Stimulated activated naive CD8-positive, alpha-beta T cell treated with anti-CD3 and anti-CD28 coated beads, Interleukin-15, amount 100 ng/mL, for 72 hours (primary cell): ENCODE measurements at regions not wholly inside any gene's neighbourhood (a gene's known extent, or its start where the extent isn't known, plus 50 kb on each side); places are given as distances from the start of the nearest gene placed in this dataset.
"Not testable (repeated sequence)": the region's sequence is repeated elsewhere in the genome, so short reads cannot be mapped to it uniquely, and the experiment has no call there.

Experiments
- ATAC-seq: fragments of 150-1000 bp; cut with Tn5 transposase; 2 replicates; pipeline ENCODE4 v1.10.0; 2021; ENCODE audit warnings: mild to moderate bottlenecking, moderate library complexity
- DNase-seq, 2 donors: peaks; one replicate each; pipeline ENCODE4 v3.0.0; 2021 to 2022
- H3K27ac Mint-ChIP-seq, 2 donors: one replicate each; pipeline ENCODE4 v1.8.0; 2022; ENCODE audit warnings: mild to moderate bottlenecking in 2 of 2, mixed read lengths in 2 of 2, moderate library complexity in 2 of 2
- H3K27me3 Mint-ChIP-seq: one replicate; pipeline ENCODE4 v1.8.0; 2022; ENCODE audit warnings: mixed read lengths
- H3K4me1 Mint-ChIP-seq: one replicate; pipeline ENCODE4 v1.8.0; 2022; ENCODE audit warnings: mild to moderate bottlenecking, mixed read lengths
- H3K4me3 Mint-ChIP-seq, 2 donors: one replicate each; pipeline ENCODE4 v1.8.0; 2022; ENCODE audit warnings: mild to moderate bottlenecking in 2 of 2, mixed read lengths in 2 of 2, moderate library complexity in 1 of 2
- H3K9me3 Mint-ChIP-seq, 2 donors: one replicate each; pipeline ENCODE4 v1.8.0; 2022; ENCODE audit warnings: mixed read lengths in 2 of 2

DNA sequence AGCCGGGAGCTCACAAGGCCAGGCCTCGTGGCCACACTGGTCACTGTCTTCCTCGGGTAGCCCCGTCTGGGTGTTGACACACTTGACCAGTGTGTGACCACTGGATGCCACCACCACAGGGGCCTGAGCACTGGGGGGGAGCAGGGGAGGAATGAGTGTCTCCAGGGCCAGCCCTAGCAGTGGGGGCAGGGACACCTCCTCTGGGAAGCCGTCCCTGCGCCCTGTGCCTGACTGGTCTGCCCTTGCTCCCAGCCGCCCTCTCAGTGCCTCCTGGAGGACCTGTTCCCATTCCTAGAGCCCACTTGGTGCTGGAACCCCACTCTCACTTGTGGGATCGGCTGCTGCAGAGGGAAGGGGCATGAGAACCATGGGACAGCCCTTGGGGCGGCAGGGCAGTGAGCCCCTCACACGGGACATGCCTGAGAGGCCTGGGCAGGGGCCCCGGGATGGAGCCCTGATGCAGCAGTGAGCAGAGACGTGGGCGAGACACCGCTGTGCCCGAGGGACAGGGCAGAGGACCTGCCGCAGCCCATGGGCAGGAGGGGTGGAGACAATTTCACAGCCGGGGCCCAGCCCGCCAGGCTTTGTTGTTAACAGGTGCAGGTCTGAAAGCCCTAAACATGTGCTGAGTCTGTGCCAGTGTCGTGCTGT, 121.7 kb upstream of the AKAP13 start:
- H3K27ac Mint-ChIP-seq, H3K4me3 Mint-ChIP-seq, DNase-seq, ATAC-seq, H3K9me3 Mint-ChIP-seq, H3K27me3 Mint-ChIP-seq, H3K4me1 Mint-ChIP-seq: not testable (repeated sequence)

DNA sequence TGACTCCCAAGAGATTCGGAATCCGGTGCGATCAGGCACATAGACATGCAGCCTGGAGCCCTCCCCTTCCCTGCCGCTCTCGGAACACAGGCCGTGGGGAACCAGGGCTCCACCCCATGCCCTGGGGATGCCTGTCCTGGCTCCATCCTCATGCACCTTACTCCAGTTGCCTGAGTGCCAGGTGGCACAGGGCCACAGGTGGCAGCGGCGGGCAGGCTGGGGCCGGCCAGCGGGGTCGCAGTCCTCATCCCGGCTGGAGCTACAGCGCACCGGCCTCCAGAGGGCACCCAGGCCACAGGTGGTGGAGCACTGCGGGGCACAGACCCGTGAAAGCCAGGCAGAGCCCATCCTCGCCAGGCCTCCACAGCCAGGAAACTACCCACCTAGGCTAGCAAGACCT, 119.9 kb upstream of the AKAP13 start:
- not testable (repeated sequence) for ATAC-seq, H3K4me1 Mint-ChIP-seq, DNase-seq, H3K27me3 Mint-ChIP-seq, H3K4me3 Mint-ChIP-seq, H3K27ac Mint-ChIP-seq, H3K9me3 Mint-ChIP-seq

DNA sequence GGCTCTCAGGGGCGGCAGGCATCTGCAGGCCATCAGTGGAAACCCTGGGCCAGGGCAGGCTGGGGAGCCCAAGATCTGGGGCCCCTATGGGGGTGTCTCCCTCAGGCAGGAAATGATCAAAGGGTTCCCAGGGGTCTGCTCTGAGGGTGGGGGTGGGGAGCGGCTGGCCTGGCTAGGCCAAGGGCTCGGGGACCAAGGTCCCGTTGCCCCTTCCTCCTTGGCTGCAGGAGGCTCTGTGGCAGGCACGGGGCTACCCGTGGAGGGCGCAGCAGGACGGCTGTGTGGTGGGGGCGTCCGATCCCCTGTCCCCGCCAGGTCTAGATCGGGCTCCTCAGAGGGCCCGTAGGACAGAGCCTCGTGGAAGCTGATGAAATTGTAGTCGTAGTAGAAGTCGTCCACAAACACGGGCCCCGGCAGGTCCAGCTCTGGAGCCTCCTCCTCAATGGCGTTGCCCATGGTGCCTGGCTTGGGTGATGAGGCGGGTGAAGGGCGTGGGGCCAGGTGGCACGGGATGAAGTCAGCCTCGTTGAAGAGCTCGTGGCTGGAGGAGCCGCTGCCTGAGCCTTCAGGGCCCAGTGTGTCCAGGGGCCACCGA, 117.8 kb upstream of the AKAP13 start:
- not testable (repeated sequence) for H3K4me3 Mint-ChIP-seq, H3K27me3 Mint-ChIP-seq, H3K27ac Mint-ChIP-seq, ATAC-seq, H3K4me1 Mint-ChIP-seq, DNase-seq, H3K9me3 Mint-ChIP-seq

DNA sequence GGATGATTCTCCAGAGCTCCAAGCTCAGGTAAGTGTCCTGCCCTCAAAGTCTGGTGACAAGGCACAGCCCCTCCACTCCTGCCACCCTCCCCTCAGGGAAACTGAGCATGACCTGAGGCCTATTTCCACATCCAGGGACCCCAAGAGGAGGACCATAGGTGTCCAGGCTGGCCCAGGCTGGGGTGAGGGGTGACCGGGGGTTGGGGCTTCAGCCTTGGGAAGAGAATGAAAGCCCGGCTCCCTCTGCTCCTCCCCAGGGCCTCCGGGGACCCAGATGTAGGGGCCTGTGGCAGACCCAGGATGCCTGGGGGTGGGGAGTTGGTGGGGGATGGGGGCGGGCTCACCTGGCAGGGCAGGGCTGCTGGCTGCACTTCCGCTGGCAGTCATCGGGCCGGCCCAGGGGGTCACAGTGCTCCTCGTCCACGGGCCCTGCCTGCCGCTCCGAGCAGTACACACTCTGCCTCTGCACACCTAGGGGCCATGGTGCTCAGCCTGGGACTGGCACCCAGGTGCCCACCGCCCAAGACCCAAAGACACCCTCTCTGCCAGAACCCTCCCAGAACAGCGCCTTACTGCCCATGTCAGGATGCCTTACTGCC, 116.5 kb upstream of the AKAP13 start:
- H3K4me1 Mint-ChIP-seq, H3K9me3 Mint-ChIP-seq, H3K27ac Mint-ChIP-seq, H3K4me3 Mint-ChIP-seq, H3K27me3 Mint-ChIP-seq, DNase-seq, ATAC-seq: not testable (repeated sequence)

DNA sequence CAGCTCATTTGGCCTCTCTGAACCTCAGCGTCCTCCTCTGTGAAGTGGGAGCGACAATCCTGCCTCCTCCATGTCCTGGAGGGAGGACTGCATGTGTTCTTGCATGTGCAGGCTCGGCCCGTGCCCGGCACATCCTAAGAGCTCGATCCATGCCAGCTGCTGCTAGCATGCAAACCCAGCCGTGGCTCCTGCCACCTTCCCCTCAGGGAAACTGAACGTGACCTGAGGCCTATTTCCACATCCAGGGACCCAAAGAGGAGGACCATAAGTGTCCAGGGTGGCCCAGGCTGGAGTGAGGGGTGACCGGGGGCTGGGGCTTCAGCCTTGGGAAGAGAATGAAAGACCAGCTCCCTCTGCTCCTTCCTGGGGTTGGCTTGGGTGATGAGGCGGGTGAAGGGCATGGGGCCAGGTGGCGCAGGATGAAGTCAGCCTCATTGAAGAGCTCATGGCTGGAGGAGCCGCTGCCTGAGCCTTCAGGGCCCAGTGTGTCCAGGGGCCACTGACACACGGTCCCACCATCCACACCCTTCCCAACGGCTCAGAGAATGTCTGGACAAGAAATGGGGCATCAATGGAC, 115.7 kb upstream of the AKAP13 start:
- not testable (repeated sequence) for H3K27me3 Mint-ChIP-seq, H3K27ac Mint-ChIP-seq, H3K4me3 Mint-ChIP-seq, H3K4me1 Mint-ChIP-seq, DNase-seq, ATAC-seq, H3K9me3 Mint-ChIP-seq

DNA sequence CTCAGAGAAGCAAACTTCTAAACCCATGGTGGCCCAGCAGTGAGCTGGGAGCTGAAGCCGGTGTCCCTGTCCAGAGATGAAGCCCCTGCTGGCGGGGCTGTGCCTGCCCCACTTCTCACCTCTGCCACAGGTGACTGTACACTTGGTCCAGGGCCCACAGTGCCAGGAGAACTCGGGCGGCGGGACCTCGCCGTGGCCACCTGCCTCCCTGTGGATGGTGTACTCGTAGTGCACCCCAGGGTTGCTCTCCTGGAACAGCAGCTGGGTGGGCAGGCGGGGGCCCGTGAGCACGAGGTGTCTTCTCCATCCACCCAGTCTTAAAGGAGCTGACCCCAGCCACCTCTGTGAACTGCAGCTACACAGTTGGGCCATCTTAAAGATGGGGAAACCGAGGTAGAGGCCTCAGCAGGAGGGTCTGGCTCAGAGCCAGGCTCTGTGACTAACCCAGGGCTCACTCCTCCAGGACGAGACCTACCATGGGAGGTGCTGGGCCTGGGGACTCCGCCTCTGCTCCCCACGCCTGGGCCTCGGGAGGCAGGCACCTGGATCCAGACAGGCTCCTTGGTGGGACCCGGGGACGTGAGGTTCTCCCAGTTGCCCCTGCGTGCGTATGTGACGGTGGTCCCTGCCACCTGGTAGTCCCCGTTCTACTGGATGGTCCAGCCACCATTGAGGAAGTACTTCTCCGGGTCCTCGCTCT, 113.1 kb upstream of the AKAP13 start:
- not testable (repeated sequence) for H3K27ac Mint-ChIP-seq, H3K27me3 Mint-ChIP-seq, DNase-seq, H3K9me3 Mint-ChIP-seq, H3K4me1 Mint-ChIP-seq, H3K4me3 Mint-ChIP-seq
- ATAC-seq = peak; percentile 19

DNA sequence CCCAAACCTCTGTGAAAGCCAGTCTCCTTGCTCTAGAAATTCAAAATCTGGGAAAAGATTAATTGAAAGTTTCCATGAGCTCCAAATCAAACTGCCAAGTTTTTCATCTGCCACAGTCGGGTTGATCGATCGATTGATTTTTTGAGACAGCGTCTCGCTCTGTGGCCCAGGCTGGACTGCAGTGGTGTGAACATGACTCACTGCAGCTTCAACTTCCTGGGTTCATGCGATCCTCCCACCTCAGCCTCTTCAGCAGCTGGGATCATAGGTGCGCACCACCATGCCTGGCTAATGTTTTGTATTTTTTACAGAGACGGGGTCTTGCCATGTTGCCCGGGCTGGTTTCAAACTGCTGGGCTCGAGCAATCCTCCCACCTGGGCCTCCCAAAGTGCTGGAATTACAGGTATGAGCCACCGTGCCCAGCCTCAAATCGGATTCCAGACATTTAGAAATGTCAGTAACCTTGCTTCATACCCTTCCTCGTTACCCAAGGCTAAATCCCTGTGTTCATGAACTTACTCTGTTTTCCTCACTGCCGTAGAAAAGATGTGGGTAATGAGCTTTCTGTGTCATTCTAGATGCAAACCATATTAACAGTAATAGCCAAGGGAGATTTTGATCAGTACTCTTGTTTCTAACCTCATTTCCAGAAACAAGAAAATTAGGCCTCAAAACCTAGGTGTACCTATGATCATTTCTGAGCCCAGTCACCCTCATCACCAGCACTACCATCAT, 105.9 kb upstream of the AKAP13 start:
- Mint-ChIP-seq H3K4me3 (no peak overlapping the region), H3K27ac (no peak overlapping the region), H3K4me1 (no peaks in the 10 kb centered on the region), H3K9me3 (no peaks in the 10 kb centered on the region), H3K27me3 (no peaks in the 10 kb centered on the region)
- DNase-seq (no peak), ATAC-seq (no peak)

DNA sequence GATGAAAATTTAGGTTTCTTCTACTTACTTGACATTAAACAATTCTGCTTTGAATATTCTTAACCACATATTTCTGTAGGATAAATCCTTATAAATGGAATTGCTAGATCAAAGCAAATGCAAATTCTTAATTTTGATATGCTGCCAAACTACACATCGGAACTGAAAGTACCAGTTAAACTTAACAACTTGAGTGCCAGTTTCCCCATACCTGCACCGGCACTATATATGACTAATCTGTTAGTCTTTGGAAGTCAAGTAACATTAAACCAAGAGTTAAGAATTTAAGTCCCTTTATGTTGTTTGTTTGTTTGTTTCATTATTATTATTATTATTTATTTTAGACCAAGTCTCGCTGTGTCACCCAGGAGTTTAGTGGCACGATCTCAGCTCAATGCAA, 103.9 kb upstream of the AKAP13 start:
- ATAC-seq (no peak), DNase-seq (no peak)

DNA sequence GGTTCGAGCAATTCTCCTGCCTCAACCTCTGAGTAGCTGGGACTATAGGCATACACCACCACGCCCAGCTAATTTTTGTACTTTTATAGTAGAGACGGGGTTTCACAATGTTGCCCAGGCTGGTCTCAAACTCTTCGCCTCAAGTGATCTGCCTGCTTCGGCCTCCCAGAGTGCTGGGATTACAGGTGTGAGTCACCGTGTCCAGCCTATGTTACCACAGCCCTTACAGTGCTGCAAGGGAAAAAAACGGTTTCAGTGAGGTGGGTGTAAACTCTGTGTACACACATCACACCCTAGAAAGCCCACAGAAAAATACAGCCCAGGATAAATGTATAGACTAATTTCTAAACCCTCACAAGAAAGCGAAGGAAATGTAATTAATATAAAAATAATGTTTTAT, 103.5 kb upstream of the AKAP13 start:
- no peaks in the 10 kb centered on the region for H3K9me3 Mint-ChIP-seq
- no peaks in the 10 kb centered on the region for H3K27me3 Mint-ChIP-seq
- no peaks in the 10 kb centered on the region for H3K4me1 Mint-ChIP-seq
- no peak for DNase-seq
- no peak for ATAC-seq
- no peak overlapping the region for H3K4me3 Mint-ChIP-seq
- H3K27ac Mint-ChIP-seq = no peak overlapping the region

More for the DNA sequence above, 103.9 kb upstream of the AKAP13 start:
- H3K9me3 Mint-ChIP-seq = no peaks in the 10 kb centered on the region
- H3K4me1 Mint-ChIP-seq = no peaks in the 10 kb centered on the region
- no peak overlapping the region for H3K27ac Mint-ChIP-seq
- H3K4me3 Mint-ChIP-seq = no peak overlapping the region
- H3K27me3 Mint-ChIP-seq = no peaks in the 10 kb centered on the region

DNA sequence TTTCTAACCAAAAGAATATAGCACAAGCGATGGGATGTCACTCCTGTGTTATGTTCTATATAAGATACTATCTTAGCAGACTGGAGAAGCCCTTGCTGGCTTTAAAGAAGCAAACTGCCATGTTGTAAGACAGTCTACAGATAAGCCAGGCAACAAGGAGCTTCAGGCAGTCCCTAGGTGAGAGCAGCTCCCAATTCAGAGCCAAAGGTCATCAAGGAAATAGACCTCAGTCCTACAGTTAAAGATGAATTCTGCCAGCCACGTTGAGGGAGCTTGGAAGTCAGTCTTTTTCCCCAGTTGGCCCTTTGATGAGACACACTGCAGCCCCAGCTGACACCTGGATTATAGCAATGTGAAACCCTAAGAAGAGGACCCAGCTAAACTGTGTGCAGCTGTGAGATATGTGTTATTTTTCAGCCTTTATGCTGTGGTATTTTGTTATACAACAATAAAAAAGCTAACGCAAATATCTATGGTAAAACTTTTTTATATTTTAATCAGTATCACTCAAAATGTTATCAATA, 102.5 kb upstream of the AKAP13 start:
- Mint-ChIP-seq H3K27me3 (no peaks in the 10 kb centered on the region), H3K4me1 (no peaks in the 10 kb centered on the region), H3K4me3 (no peak overlapping the region), H3K27ac (no peak overlapping the region), H3K9me3 (no peaks in the 10 kb centered on the region)
- ATAC-seq = no peak
- DNase-seq = no peak

DNA sequence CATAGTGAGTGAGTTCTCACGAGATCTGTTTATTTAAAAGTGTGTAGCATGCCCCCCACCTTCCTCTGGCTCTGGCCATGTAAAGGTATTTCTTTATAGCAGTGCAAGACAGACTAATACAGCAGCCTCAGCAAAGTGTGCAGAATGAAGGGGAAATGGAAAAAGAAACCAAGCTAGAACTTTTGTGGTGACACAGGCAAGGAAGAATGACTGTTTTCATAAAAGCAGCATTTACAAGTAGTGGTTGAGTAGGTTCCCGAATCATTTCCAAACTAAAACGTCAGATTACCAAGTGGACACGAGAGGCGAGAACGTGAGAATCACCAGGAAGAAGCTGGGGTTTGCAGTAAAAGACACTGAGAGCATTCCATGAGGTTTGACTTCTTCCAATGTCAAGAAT, 100.2 kb upstream of the AKAP13 start:
- ATAC-seq = peak; percentile 61
- no peaks in the 10 kb centered on the region for H3K4me1 Mint-ChIP-seq
- H3K4me3 Mint-ChIP-seq = no peak overlapping the region

DNA sequence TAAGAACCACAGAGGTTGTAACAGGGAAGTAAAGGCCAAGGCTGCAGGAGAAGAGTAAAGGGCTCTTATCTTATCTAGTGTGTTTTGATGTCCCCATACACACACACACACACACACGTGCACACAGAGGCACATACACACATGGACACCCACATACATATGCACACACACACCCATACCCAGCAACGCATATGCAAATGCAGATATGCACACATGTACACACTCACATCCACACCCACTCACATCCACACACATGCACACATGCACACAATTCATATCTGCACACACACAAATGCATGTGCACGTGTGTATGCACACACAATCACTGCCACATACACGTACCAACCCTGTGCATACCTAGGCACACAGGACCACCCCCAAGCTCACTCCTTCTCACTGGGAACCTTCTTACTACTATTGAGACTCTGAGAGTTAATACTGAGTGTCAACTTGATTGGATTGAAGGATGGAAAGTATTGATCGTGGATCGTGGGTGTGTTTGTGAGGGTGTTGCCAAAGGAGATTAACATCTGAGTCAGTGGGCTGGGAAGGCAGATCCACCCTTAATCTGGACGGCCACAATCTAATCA, 99.0 kb upstream of the AKAP13 start:
- Mint-ChIP-seq H3K27me3 (no peaks in the 10 kb centered on the region), H3K27ac (no peak overlapping the region), H3K4me1 (no peaks in the 10 kb centered on the region), H3K9me3 (no peaks in the 10 kb centered on the region), H3K4me3 (no peak overlapping the region)
- DNase-seq = no peak
- no peak for ATAC-seq

More for the DNA sequence above, 100.2 kb upstream of the AKAP13 start:
- Mint-ChIP-seq H3K27me3 (no peaks in the 10 kb centered on the region), H3K9me3 (no peaks in the 10 kb centered on the region), H3K27ac (no peak overlapping the region)
- no peak for DNase-seq

DNA sequence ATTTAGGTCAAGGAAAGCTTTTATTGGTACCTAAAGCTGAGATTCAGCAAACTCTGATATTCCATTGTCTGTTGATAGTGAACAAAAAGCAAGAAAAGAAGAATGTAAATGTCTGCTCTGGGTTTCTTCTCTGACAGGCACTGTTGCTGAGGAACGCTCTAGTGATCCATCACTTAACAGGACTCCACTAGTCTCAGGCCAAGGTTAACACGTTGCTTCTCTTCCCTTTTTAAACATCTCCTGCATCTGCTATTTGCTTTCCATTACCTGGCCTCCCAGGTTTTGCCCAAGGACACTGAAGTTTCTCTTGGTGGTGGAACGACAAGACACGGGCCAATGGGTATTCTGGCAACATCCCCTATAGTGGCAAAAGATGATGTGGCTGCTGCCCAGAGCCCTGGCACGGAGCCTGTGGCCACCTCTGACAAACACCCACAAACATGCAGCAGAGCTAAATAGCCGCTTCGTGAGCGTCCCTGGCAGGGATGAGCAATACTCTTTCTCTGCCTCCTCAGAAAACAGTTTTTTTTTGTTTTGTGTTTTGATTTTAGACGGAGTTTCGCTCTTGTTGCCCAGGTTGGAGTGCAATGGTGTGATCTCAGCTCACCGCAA, 97.8 kb upstream of the AKAP13 start:
- Mint-ChIP-seq H3K9me3 (no peaks in the 10 kb centered on the region), H3K27ac (no peak overlapping the region), H3K4me3 (no peak overlapping the region), H3K27me3 (no peaks in the 10 kb centered on the region), H3K4me1 (no peaks in the 10 kb centered on the region)
- ATAC-seq = no peak
- no peak for DNase-seq

DNA sequence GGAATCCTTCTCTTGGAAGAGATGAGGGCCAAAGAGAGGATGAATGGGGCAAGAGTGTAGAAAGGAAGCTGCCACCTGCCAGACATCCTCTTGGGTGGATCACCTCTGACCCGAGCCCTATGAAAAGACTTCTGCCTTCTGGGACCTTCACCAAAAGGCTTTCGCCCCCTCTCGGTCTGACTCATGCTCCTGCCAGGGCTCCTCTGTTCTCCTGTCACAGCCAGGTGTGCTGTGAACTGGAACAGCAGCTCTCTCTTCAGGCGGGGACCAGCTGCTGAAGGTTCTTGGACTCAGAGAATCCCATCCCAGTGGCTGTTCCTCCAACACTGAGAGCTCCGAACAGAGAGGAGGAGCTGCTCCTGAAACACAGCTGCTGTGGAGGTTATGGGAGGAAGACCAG, 96.6 kb upstream of the AKAP13 start:
- not testable (repeated sequence) for DNase-seq, H3K27me3 Mint-ChIP-seq, H3K4me1 Mint-ChIP-seq, H3K4me3 Mint-ChIP-seq, H3K9me3 Mint-ChIP-seq, ATAC-seq, H3K27ac Mint-ChIP-seq
